ENCODE measurements at regions not wholly inside any gene's neighbourhood (a gene's known extent, or its start where the extent isn't known, plus 50 kb on each side); places are given as distances from the start of the nearest gene placed in this dataset.

DNA sequence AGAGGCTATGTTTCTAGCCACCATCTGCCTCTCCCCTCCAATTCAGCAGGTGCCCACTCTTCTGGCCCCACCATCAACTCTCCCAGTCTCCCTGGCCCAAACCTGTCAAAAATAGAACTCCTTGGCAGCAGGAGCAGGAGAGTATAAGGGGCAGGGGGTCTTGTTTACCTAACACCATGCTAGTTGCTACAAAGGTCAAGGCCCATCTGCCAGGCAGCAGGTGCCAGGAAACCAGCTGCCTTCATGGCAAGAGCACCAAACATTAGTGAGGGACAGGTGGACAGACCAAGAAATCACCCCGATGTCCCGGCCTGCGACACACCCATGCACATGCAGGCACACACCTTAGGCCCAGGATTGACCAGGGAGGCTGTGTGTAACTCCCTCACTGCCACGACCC, 387.9 kb downstream of the BUD13 start:
- TF ChIP-seq, protein P1, sequence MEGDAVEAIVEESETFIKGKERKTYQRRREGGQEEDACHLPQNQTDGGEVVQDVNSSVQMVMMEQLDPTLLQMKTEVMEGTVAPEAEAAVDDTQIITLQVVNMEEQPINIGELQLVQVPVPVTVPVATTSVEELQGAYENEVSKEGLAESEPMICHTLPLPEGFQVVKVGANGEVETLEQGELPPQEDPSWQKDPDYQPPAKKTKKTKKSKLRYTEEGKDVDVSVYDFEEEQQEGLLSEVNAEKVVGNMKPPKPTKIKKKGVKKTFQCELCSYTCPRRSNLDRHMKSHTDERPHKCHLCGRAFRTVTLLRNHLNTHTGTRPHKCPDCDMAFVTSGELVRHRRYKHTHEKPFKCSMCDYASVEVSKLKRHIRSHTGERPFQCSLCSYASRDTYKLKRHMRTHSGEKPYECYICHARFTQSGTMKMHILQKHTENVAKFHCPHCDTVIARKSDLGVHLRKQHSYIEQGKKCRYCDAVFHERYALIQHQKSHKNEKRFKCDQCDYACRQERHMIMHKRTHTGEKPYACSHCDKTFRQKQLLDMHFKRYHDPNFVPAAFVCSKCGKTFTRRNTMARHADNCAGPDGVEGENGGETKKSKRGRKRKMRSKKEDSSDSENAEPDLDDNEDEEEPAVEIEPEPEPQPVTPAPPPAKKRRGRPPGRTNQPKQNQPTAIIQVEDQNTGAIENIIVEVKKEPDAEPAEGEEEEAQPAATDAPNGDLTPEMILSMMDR (IDR thresholded peaks at IDR 0.05): no peak
- TF ChIP-seq EZH2 (IDR thresholded peaks at IDR 0.05): no peak
- no peak for TF ChIP-seq EZH2phosphoT487 (IDR thresholded peaks at IDR 0.05)
